HEK293 (cell line): ENCODE measurements at regions not wholly inside any gene's neighbourhood (a gene's known extent, or its start where the extent isn't known, plus 50 kb on each side); places are given as distances from the start of the nearest gene placed in this dataset.

Experiments used
- CTCF ChIA-PET: fragments of 350-600 bp; formaldehyde crosslinking; extraction: SDS; loops from one replicate; lab custom pipeline; 2021; ENCODE audit warnings: antibody characterized with exemption; lab: Yijun Ruan, JAX
- POLR2A ChIA-PET: fragments of 300-600 bp; formaldehyde crosslinking; extraction: SDS; loops from one replicate; lab custom pipeline; 2020; ENCODE audit warnings: antibody characterized with exemption, inconsistent platforms; lab: Yijun Ruan, JAX
- H3K27ac ChIP-seq: fragments of 200-500 bp; sonication (Bioruptor generic); 2 replicates; pipeline ENCODE4 v1.5.1; 2014; ENCODE audit warnings: low read depth, low read length, control low read depth, inconsistent platforms; ENCODE audit errors: extremely low read depth
- H3K36me3 ChIP-seq, 2 experiments: fragments of 200-500 bp in 1 of 2; sonication (Bioruptor generic) in 1 of 2; 1 replicate in 1 of 2; 2 replicates in 1 of 2; pipeline ENCODE4 v1.5.1; 2014 to 2017; ENCODE audit warnings: inconsistent platforms in 2 of 2, low read length in 2 of 2; ENCODE audit not compliant: control insufficient read depth in 2 of 2, insufficient read depth in 1 of 2
- H3K4me1 ChIP-seq: fragments of 200-500 bp; sonication (Bioruptor generic); 2 replicates; pipeline ENCODE4 v1.5.1; 2014; ENCODE audit warnings: mild to moderate bottlenecking, low read length, inconsistent platforms; ENCODE audit not compliant: control insufficient read depth, insufficient read depth
- H3K4me3 ChIP-seq: 2 replicates; pipeline ENCODE4 v1.5.1; 2011; ENCODE audit warnings: low read depth, mild to moderate bottlenecking, control low read depth, low read length, moderate library complexity
- H3K9me3 ChIP-seq: fragments of 200-500 bp; sonication (Bioruptor generic); 2 replicates; pipeline ENCODE4 v1.5.1; 2014; ENCODE audit warnings: low read depth, low read length, inconsistent platforms; ENCODE audit not compliant: control insufficient read depth, insufficient read depth
- SCRT2 ChIP-seq: fragments of 450-650 bp; formaldehyde crosslinking; IDR thresholded peaks from 2 replicates; pipeline ENCODE4 v1.5.1; 2016; ENCODE audit warnings: missing biosample characterization, missing genetic modification characterization
- TCF7L2 ChIP-seq: IDR thresholded peaks from 2 replicates; pipeline ENCODE4 v1.6.1; 2011; ENCODE audit warnings: low read depth, mild to moderate bottlenecking, inconsistent platforms, low read length, moderate library complexity, borderline replicate concordance
- ZBTB1 ChIP-seq: fragments of 450-650 bp; formaldehyde crosslinking; IDR thresholded peaks from 2 replicates; pipeline ENCODE4 v1.5.1; 2016; ENCODE audit warnings: missing biosample characterization, missing genetic modification characterization
- ZBTB20 ChIP-seq: fragments of 450-650 bp; formaldehyde crosslinking; IDR thresholded peaks from 2 replicates; pipeline ENCODE4 v1.5.1; 2016; ENCODE audit warnings: missing biosample characterization, missing genetic modification characterization
- ZFP41 ChIP-seq: fragments of 450-650 bp; formaldehyde crosslinking; IDR thresholded peaks from 2 replicates; pipeline ENCODE4 v1.5.1; 2016; ENCODE audit warnings: missing biosample characterization, missing genetic modification characterization, borderline replicate concordance
- ZNF146 ChIP-seq: fragments of 450-650 bp; formaldehyde crosslinking; IDR thresholded peaks from 2 replicates; pipeline ENCODE4 v1.5.1; 2016; ENCODE audit warnings: missing biosample characterization, missing genetic modification characterization
- ZNF24 ChIP-seq: fragments of 450-650 bp; formaldehyde crosslinking; IDR thresholded peaks from 2 replicates; pipeline ENCODE4 v1.5.1; 2016; ENCODE audit warnings: missing biosample characterization, missing genetic modification characterization
- ZNF350 ChIP-seq: fragments of 450-650 bp; formaldehyde crosslinking; IDR thresholded peaks from 2 replicates; pipeline ENCODE4 v1.5.0; 2017; ENCODE audit warnings: missing biosample characterization, mild to moderate bottlenecking, missing genetic modification characterization
- TF ChIP-seq, protein P1 (sequence below): fragments of 450-650 bp; formaldehyde crosslinking; IDR thresholded peaks from 2 replicates; pipeline ENCODE4 v1.5.1; 2016; ENCODE audit warnings: missing biosample characterization, missing genetic modification characterization, borderline replicate concordance
- TF ChIP-seq, protein P2 (sequence below): fragments of 450-650 bp; formaldehyde crosslinking; IDR thresholded peaks from 2 replicates; pipeline ENCODE4 v1.5.1; 2016; ENCODE audit warnings: missing biosample characterization, missing genetic modification characterization
- TF ChIP-seq, protein P3 (sequence below): fragments of 450-650 bp; IDR thresholded peaks from 2 replicates; pipeline ENCODE4 v1.5.1; 2018; ENCODE audit warnings: missing biosample characterization, missing genetic modification characterization
- TF ChIP-seq, protein P4 (sequence below): fragments of 450-650 bp; formaldehyde crosslinking; IDR thresholded peaks from 2 replicates; pipeline ENCODE4 v1.5.1; 2016; ENCODE audit warnings: missing biosample characterization, missing genetic modification characterization
- TF ChIP-seq, protein P5 (sequence below): fragments of 450-650 bp; formaldehyde crosslinking; IDR thresholded peaks from 2 replicates; pipeline ENCODE4 v1.5.1; 2017; ENCODE audit warnings: missing biosample characterization, missing genetic modification characterization
- TF ChIP-seq, protein P6 (sequence below): fragments of 450-650 bp; formaldehyde crosslinking; IDR thresholded peaks from 2 replicates; pipeline ENCODE4 v1.5.1; 2017; ENCODE audit warnings: missing biosample characterization, missing genetic modification characterization
- TF ChIP-seq, protein P7 (sequence below): fragments of 450-650 bp; formaldehyde crosslinking; IDR thresholded peaks from 2 replicates; pipeline ENCODE4 v1.5.1; 2016; ENCODE audit warnings: missing biosample characterization, missing genetic modification characterization

DNA sequence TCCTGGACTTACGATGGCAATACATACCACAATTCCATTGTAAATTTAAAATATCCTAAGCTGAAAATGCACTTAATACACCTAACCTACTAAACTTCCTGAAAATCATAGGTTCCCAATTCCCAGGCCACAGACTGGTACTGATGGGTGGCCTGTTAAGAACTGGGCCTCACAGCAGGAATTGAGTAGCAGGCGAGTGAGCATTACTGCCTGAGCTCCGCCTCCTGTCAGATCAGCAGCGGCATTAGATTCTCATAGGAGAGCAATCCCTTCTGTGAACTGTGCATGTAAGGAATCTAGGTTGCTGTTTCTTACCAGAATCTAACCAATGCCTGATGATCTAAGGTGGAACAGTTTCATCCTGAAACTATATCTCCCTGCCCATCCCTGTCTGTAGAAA is 1670.2 kb upstream of the PCDH20 start:
- ChIA-PET CTCF (no interaction called here), POLR2A (no interaction called here)
- Histone ChIP-seq H3K36me3 (no peaks in the 10 kb centered on the region), H3K4me3 (no peak overlapping the region), H3K4me1 (no peaks in the 10 kb centered on the region), H3K9me3 (no peaks in the 10 kb centered on the region), H3K27ac (no peak overlapping the region)
- TF ChIP-seq, protein P1, sequence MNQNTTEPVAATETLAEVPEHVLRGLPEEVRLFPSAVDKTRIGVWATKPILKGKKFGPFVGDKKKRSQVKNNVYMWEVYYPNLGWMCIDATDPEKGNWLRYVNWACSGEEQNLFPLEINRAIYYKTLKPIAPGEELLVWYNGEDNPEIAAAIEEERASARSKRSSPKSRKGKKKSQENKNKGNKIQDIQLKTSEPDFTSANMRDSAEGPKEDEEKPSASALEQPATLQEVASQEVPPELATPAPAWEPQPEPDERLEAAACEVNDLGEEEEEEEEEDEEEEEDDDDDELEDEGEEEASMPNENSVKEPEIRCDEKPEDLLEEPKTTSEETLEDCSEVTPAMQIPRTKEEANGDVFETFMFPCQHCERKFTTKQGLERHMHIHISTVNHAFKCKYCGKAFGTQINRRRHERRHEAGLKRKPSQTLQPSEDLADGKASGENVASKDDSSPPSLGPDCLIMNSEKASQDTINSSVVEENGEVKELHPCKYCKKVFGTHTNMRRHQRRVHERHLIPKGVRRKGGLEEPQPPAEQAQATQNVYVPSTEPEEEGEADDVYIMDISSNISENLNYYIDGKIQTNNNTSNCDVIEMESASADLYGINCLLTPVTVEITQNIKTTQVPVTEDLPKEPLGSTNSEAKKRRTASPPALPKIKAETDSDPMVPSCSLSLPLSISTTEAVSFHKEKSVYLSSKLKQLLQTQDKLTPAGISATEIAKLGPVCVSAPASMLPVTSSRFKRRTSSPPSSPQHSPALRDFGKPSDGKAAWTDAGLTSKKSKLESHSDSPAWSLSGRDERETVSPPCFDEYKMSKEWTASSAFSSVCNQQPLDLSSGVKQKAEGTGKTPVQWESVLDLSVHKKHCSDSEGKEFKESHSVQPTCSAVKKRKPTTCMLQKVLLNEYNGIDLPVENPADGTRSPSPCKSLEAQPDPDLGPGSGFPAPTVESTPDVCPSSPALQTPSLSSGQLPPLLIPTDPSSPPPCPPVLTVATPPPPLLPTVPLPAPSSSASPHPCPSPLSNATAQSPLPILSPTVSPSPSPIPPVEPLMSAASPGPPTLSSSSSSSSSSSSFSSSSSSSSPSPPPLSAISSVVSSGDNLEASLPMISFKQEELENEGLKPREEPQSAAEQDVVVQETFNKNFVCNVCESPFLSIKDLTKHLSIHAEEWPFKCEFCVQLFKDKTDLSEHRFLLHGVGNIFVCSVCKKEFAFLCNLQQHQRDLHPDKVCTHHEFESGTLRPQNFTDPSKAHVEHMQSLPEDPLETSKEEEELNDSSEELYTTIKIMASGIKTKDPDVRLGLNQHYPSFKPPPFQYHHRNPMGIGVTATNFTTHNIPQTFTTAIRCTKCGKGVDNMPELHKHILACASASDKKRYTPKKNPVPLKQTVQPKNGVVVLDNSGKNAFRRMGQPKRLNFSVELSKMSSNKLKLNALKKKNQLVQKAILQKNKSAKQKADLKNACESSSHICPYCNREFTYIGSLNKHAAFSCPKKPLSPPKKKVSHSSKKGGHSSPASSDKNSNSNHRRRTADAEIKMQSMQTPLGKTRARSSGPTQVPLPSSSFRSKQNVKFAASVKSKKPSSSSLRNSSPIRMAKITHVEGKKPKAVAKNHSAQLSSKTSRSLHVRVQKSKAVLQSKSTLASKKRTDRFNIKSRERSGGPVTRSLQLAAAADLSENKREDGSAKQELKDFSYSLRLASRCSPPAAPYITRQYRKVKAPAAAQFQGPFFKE (tag by site-specific recombination) = no peak
- TF ChIP-seq, protein P2, sequence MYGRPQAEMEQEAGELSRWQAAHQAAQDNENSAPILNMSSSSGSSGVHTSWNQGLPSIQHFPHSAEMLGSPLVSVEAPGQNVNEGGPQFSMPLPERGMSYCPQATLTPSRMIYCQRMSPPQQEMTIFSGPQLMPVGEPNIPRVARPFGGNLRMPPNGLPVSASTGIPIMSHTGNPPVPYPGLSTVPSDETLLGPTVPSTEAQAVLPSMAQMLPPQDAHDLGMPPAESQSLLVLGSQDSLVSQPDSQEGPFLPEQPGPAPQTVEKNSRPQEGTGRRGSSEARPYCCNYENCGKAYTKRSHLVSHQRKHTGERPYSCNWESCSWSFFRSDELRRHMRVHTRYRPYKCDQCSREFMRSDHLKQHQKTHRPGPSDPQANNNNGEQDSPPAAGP (tag by site-specific recombination) = no peak
- TF ChIP-seq, protein P3, sequence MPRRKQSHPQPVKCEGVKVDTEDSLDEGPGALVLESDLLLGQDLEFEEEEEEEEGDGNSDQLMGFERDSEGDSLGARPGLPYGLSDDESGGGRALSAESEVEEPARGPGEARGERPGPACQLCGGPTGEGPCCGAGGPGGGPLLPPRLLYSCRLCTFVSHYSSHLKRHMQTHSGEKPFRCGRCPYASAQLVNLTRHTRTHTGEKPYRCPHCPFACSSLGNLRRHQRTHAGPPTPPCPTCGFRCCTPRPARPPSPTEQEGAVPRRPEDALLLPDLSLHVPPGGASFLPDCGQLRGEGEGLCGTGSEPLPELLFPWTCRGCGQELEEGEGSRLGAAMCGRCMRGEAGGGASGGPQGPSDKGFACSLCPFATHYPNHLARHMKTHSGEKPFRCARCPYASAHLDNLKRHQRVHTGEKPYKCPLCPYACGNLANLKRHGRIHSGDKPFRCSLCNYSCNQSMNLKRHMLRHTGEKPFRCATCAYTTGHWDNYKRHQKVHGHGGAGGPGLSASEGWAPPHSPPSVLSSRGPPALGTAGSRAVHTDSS (tag by site-specific recombination) = no peak
- TF ChIP-seq, protein P4, sequence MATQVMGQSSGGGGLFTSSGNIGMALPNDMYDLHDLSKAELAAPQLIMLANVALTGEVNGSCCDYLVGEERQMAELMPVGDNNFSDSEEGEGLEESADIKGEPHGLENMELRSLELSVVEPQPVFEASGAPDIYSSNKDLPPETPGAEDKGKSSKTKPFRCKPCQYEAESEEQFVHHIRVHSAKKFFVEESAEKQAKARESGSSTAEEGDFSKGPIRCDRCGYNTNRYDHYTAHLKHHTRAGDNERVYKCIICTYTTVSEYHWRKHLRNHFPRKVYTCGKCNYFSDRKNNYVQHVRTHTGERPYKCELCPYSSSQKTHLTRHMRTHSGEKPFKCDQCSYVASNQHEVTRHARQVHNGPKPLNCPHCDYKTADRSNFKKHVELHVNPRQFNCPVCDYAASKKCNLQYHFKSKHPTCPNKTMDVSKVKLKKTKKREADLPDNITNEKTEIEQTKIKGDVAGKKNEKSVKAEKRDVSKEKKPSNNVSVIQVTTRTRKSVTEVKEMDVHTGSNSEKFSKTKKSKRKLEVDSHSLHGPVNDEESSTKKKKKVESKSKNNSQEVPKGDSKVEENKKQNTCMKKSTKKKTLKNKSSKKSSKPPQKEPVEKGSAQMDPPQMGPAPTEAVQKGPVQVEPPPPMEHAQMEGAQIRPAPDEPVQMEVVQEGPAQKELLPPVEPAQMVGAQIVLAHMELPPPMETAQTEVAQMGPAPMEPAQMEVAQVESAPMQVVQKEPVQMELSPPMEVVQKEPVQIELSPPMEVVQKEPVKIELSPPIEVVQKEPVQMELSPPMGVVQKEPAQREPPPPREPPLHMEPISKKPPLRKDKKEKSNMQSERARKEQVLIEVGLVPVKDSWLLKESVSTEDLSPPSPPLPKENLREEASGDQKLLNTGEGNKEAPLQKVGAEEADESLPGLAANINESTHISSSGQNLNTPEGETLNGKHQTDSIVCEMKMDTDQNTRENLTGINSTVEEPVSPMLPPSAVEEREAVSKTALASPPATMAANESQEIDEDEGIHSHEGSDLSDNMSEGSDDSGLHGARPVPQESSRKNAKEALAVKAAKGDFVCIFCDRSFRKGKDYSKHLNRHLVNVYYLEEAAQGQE (tag by site-specific recombination) = no peak
- no peak for TF ChIP-seq ZFP41 (tag by site-specific recombination)
- no peak for TF ChIP-seq ZNF146 (tag by site-specific recombination)
- TF ChIP-seq, protein P5, sequence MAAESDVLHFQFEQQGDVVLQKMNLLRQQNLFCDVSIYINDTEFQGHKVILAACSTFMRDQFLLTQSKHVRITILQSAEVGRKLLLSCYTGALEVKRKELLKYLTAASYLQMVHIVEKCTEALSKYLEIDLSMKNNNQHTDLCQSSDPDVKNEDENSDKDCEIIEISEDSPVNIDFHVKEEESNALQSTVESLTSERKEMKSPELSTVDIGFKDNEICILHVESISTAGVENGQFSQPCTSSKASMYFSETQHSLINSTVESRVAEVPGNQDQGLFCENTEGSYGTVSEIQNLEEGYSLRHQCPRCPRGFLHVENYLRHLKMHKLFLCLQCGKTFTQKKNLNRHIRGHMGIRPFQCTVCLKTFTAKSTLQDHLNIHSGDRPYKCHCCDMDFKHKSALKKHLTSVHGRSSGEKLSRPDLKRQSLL (tag by site-specific recombination) = no peak
- no peak for TF ChIP-seq ZNF350 (tag by site-specific recombination)
- TF ChIP-seq, protein P6, sequence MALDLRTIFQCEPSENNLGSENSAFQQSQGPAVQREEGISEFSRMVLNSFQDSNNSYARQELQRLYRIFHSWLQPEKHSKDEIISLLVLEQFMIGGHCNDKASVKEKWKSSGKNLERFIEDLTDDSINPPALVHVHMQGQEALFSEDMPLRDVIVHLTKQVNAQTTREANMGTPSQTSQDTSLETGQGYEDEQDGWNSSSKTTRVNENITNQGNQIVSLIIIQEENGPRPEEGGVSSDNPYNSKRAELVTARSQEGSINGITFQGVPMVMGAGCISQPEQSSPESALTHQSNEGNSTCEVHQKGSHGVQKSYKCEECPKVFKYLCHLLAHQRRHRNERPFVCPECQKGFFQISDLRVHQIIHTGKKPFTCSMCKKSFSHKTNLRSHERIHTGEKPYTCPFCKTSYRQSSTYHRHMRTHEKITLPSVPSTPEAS (tag by site-specific recombination) = no peak
- TF ChIP-seq TCF7L2 = no peak
- TF ChIP-seq, protein P7, sequence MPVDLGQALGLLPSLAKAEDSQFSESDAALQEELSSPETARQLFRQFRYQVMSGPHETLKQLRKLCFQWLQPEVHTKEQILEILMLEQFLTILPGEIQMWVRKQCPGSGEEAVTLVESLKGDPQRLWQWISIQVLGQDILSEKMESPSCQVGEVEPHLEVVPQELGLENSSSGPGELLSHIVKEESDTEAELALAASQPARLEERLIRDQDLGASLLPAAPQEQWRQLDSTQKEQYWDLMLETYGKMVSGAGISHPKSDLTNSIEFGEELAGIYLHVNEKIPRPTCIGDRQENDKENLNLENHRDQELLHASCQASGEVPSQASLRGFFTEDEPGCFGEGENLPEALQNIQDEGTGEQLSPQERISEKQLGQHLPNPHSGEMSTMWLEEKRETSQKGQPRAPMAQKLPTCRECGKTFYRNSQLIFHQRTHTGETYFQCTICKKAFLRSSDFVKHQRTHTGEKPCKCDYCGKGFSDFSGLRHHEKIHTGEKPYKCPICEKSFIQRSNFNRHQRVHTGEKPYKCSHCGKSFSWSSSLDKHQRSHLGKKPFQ (tag by site-specific recombination) = no peak
- no peak for TF ChIP-seq SCRT2 (tag by site-specific recombination)
- no peak for TF ChIP-seq ZBTB20 (tag by site-specific recombination)
- TF ChIP-seq ZNF24 = no peak
- TF ChIP-seq ZBTB1 (tag by site-specific recombination) = no peak
